Occipital lobe (tissue), 1 donor: ENCODE measurements at regions not wholly inside any gene's neighbourhood (a gene's known extent, or its start where the extent isn't known, plus 50 kb on each side); places are given as distances from the start of the nearest gene placed in this dataset.

ENCODE experiments used
- DNase-seq: peaks from one replicate; lab custom pipeline; 2025; lab: John Stamatoyannopoulos, UW

DNA sequence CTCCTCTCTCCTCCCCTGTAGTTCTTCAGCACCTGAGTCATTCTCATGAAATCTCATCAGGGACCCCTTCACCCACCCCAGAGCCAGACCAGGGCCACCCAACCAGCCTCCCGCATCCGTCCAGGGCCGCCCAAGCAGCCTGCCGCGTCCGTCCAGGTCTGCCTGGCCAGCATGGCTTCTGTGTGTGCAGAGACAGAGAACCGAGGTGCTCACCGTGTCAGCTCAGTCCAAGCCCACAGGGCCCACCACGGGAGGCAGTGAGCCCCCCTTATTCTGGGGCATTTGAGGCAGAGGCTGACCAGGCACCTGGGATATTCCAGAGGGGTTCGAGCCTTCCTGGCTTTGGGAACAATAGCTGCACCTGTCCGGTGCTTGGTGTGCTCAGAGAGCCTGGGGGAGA lies 1117.3 kb downstream of the BRD1 start:
- no peak for DNase-seq

DNA sequence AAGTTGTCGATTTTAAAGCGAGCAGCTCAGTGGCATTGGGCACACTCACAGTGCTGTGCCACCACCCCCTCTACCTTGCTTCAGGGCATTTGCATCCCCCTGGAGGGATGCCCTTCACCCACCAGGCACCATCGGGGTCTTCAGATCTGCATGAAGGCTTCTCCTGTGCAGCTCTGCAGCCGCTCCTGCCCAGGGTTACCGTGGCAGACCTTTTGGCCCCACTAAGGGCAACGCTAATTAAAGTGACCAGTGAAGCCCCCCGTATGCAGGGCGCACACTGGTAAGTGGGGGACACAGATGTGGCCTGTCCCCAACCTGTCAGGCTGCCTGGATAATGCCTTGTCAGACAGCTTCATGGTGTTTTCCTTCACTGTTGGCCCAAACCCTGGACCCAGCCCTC lies 1117.7 kb downstream of the BRD1 start:
- no peak for DNase-seq

DNA sequence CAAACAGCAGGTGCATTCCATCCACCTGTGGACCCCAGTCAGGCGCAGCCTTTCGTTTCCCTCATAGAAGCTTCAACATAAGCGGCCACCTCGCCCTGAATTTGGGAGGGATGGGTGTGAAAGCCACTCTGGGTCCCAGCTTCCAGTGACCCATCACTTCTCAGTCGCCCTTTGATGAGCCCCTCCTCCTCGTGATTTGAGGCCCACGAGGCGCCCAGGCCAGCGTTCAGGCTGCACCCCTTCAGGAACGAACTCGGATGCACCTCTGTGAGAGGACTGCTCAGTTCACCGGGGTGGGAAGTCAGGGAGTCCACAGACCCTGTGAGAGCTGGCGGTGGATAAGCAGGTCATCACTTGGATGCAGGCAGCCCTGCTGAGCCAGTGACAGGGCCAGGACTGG lies 1118.2 kb downstream of the BRD1 start:
- DNase-seq = no peak

DNA sequence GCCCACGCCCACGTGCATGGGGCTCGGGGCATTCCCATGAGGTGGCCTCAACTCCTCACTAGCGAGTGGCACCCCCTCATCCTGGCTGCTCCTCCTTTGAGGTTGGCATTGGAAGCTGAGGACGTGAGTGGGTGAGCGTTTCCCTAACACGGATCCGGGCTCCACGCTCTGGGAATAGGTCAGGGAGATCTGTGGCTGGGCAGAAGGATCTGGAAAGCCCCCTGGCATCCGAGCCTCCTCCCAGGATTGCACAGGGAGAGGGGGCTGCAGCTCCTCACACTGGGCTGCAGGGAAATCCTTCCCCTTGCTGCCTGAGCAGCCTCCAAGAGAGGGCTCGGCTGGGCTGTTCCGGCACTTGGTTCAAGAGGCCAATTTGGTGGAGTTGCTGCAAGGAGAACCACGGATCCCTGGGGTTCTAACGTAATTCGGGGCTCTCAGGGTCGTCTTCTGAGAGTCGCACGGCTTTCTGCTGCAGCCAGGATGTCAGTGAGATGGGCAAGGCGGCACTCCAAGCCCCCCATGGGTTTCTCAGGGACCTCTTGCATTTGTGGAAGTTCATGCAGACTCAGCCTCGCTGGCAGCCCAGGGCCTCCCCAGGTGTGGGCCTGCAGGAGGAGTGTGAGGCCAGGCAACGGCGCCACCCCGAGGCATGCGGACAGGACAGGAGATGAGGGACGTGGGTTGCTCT lies 1119.0 kb downstream of the BRD1 start:
- no peak for DNase-seq

DNA sequence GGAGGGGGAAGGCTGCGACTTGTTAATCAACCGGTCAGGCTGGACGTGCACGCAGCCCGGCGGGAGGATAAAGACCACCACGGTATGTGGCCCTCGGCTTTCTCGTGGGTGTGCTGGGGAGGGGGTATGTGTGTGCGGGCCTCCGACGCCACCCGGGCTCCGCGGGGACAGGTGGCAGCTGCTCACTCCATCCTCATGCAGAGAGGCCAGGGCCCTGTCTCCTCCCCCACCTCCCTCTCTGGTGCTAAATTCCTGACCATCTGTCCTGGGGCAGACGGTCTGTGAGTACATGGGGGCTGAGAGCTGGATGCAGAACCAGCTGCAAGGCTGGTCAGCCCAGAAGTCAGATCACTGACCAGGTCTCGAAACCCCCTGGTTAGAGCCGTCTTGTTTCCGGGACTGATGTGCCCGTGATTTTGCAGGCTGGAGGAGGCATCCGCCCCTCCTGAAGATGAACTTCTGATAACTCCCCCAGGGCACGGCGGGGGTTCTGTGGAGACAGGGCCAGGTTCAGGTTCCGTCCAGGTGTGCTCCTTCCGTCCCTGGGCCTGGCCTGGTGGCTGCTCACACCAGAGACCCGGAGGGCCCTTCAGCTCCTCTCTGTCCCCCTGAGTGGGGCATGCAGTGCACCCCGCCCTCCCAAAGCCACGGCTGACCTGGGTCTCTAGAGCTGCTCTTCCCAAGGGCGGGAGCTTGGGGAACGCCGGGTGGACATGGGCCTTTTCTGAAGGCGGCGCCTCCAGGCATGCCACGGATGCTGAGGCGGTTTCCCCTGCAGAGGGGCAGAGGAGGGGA lies 1119.7 kb downstream of the BRD1 start:
- DNase-seq = no peak

DNA sequence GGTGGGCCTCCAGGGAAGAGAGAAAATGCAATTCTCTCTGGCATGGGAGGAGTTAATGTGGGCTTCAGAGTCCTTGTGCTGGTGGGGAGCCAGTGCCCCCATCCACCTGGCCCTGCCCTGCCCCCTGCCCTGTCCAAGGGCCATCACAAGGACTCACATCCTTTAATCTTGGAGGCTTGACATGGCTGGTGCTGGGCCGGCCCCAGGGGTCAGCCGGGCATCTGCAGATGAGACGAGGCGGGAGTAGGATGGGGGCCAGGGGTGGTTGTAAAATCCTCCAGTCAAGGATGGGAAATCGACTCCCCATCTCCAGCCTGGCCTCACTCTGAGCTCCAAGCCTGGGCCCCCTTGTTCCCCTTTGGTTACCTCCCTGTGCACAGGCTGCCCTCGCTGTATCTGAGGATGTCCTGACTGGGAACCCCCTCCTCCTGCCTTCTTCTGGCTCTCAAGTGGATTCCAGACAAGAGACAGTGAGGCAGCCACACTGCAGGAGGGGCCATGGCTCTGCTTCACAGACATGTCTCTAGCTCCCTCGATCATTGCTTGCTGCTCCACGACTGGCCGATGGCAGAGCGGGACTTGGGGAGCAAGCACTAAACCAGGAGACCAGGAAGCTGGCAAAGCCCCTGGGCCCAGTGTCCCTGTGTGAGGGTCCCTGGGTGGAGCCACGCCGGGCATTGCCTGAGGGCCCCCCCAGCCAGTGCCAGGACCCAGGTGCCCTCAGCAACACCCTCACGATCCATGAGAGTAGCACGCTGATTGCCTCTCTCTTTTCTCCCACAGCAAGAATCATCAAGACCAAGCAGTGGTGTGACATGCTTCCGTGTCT lies 1120.5 kb downstream of the BRD1 start:
- no peak for DNase-seq

DNA sequence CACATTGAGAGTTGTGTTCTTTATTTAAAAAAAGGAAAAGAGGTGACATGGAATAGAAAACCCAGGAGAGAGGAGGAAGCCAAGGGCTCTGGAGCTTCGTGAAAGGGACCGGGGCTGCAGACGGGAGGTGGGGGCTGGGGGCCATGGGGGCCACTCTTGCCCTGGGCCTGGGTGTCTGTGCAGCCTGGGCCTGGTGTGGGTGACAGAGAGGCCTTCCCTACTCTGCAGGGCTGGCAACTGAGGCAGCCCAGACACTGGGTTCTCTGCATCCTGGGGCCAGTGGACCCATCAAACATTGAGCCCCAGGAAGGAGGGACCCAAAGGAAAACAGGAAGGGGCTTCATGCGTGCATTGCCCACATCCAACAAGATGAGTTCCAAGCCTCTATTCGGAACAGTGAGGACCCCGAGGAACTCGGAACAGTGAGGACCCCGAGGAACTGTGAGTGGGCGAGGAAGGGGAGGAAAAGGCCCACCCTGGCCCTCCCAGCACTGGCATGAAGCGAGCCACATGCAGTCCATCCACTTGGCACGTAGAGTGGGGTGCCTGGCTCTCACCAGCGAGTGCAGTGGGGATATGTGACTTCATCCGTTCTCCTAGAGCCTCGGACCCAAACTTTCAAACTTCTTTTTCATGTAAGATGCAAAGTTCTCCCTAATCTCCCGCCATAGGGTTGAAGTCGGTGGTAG lies 1121.6 kb downstream of the BRD1 start:
- no peak for DNase-seq

- DNase-seq = no peak
Measured at GRCh38 chr22:48705159-48705916, 1122.3 kb downstream of the BRD1 start.

GRCh38 chr22:48704335-48704734 lies 1123.3 kb downstream of the BRD1 start:
- DNase-seq = no peak

- no peak for DNase-seq
Measured at GRCh38 chr22:48703265-48703941, 1124.3 kb downstream of the BRD1 start.

- peak; percentile 80 for DNase-seq
Measured at GRCh38 chr22:48702573-48703264, 1125.0 kb downstream of the BRD1 start.

DNA sequence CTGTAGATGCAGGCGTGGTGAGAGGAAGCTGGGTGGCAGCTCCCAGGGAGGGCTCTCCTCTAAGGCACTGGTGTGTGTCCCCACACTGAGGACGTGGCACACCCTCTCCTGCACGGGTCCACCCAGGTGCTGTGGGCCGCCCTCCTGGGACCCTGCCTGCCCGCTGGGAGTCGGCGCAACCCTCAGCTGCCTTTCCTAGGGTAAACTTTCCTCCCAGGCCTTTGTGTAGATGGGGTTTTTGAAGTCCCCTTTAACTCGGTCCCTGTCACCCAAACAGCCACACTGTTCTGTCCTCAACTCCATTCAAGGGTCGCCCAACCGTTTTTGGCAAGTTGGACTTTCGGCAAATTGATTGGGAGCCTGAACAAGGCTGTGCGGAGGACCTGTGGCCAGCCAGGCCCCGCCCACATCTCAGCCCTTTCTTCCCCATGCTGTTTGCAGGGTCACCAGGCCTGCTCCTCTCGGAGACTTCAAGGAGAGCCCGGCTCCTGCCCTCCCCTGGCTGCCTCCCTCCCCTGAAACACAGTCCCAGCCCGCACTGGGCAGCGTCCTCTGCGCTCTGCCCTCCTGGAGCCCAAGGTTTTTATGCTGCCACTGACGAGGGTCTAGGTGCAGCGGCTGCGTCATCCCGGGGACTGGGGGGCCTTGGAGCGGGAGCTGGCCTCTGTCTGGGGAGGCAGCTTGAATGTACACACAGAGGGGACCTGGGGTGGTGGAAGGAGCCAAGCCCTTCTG lies 1126.2 kb downstream of the BRD1 start:
- DNase-seq = no peak

GRCh38 chr22:48700566-48701295 lies 1126.9 kb downstream of the BRD1 start:
- DNase-seq = no peak

- no peak for DNase-seq
Measured at GRCh38 chr22:48700180-48700565, 1127.5 kb downstream of the BRD1 start.

- DNase-seq = no peak
Measured at GRCh38 chr22:48699511-48699910, 1128.2 kb downstream of the BRD1 start.

GRCh38 chr22:48698618-48699017 lies 1129.1 kb downstream of the BRD1 start:
- DNase-seq = no peak

- no peak for DNase-seq
Measured at GRCh38 chr22:48697694-48698276, 1129.9 kb downstream of the BRD1 start.

DNA sequence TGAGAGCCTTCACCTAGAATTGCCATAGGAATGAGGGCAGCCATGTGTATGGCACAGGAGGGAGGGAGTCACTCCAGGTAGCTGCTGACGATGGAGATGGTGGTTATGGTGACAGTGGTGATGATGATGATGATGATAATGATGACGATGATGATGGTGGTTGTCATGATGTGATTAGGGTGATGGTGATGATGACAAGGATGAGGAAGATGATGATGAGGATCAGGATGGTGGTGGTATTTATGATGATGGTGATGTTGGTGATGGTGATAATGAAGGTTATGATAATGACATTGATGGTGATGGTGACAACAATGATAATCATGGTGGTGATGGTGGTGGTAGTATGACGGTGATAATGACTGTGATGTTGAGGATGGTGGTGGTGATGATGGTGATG lies 1130.5 kb downstream of the BRD1 start:
- DNase-seq = no peak
